ENCODE measurements at regions not wholly inside any gene's neighbourhood (a gene's known extent, or its start where the extent isn't known, plus 50 kb on each side); places are given as distances from the start of the nearest gene placed in this dataset.
A peak's percentile ranks its signal among the peaks of the same experiment; 100 is the strongest.
"Not testable (repeated sequence)": the region's sequence is repeated elsewhere in the genome, so short reads cannot be mapped to it uniquely, and the experiment has no call there.

DNA sequence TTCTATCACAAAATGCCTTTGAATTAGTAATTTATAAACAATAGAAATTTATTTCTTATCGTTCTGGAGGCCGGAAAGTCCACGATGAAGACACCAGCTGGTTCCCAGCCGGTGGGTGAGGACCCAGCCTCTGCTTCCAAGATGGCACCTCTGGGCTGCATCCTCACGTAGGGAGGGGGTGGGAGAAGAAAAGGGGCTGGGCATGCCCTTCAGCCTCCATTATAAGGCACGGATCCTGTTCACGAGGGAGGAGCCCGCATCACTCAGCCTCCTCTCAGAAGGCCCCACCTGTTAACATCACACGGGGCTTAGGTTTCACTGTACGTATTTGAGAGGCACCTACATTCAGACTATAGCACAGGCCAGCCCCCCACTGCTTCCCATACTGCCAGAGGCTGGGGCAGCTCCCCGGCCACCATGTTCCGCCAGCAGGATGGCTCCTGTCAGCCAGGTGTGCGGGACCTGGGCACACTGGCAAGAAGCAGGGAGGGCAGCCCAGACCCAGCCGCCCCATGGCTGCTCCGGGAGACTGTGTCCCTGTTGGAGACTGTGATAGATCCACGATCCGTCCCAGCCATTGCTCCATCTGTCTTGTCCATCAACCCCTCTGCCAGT is 131.6 kb downstream of the SOX1 start:
- DNase-seq, result no peak

GRCh38 chr13:112200200-112200599 is 133.3 kb downstream of the SOX1 start:
- no peak for DNase-seq

GRCh38 chr13:112202266-112202665 is 135.3 kb downstream of the SOX1 start:
- no peak for DNase-seq

- no peak for DNase-seq
Measured at GRCh38 chr13:112202966-112203365, 136.0 kb downstream of the SOX1 start.

DNA sequence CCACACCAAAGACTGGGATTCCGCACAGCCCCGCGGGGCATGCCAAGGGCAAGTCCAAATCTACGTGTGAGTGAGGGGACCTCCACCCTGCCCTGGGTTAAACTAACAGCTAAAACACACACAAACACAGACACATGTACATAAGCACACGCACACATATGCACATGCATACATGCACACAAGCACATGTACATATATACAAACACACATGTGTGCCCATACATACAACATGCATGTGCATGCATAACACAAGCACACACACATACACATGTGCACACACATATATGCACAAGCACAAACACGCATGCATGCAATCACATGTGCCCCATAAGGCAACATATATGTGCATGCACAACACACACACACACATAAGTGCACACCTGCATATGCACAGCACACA is 136.7 kb downstream of the SOX1 start:
- no peak for DNase-seq

- DNase-seq, result no peak
Measured at GRCh38 chr13:112204346-112205327, 137.7 kb downstream of the SOX1 start.

GRCh38 chr13:112205990-112206389 is 139.0 kb downstream of the SOX1 start:
- no peak for DNase-seq

- no peak for DNase-seq
Measured at GRCh38 chr13:112207129-112207528, 140.2 kb downstream of the SOX1 start.

DNA sequence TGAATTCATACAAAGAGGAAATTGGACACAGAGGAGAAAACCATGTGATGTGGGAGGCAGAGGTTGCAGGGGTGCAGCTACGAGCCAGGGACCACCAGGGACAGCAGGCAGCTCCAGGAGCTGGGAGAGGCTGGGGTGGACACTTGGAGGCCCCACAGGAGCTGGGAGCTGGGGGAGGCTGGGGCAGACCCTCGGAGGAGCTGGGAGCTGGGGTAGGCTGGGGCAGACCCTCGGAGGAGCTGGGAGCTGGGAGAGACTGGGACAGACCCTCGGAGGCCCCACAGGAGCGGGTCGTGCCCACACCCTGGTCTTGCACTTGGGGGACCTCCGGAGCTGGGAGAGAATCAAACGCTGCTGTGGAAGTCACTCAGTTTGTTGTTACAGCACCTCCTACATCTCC is 141.7 kb downstream of the SOX1 start:
- no peak for DNase-seq

DNA sequence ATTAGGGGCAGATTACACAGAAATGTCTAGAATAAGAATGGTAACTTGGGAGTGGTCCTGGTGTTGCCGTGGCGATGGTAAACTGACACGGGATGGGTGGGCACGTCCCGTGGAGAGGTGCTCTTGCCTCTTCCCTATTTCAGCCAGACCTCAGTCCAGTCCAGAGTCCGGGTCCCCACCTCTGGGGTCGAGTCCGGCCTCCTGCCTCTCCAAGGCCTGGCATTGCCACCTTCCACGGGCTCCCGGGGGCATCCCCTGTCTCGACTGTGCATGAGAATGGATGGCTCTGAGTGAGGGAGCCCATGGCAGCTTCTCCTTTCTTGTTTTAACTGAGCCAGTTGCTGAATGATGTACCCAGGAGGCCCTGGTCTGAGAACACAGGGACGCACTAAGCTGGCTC is 142.3 kb downstream of the SOX1 start:
- no peak for DNase-seq

DNA sequence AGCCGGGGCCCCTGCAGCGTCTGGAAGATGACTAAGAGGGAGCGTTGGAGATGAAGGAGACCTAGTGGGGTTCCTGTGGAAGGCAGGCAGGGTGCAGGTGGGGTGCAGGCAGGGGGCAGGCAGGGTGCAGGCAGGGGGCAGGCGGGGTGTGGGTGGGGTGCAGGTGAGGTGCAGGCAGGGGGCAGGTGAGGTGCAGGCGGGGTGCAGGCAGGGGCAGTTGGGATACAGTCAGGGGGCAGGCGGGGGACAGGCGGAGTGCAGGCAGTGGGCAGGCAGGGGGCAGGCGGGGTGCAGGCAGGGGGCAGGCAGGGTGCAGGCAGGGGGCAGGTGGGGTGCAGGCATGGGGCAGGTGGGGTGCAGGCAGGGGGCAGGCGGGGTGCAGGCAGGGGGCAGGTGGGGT is 142.8 kb downstream of the SOX1 start:
- DNase-seq, result no peak

GRCh38 chr13:112210371-112210770 is 143.4 kb downstream of the SOX1 start:
- no peak for DNase-seq

- DNase-seq, result no peak
Measured at GRCh38 chr13:112212533-112212932, 145.6 kb downstream of the SOX1 start.

GRCh38 chr13:112213467-112214255 is 146.7 kb downstream of the SOX1 start:
- peak; percentile 90 for DNase-seq

DNA sequence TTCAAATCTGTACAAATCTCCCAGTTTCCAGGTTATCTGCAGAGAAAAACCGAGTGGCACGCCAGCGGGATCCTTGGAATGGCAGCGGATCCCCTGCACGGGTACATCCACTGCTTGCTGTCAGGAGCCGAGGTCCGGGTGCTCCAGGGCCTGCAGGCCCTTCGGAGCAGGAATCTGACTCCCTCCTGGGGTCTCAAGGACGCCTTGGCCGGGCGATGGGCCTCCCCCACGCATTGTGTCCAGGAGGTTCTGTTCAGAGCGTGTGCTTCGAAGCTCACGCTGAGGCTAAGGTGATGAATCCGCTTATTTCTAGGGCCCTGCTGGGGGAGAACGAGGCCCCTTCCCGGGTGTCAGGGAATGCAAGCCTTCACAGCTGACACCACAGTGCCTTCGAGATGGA is 148.9 kb downstream of the SOX1 start:
- no peak for DNase-seq

DNA sequence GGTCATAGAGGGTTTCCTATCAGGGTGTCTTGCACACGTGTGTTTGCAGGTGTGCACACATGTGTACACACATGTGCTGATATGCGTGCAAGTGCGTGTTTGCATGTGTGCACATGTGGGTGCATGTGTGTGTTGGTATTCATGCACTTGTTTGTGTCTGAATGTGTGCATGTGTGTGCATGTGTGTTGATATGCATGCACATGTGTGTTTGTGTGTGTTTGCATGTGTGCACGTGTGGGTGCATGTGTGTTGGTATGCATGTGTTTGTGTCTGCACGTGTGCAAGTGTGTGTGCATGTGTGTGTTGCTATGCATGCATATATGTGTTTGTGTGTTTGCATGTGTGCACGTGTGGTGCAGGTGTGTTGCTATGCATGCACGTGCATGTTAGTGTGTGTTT is 150.5 kb downstream of the SOX1 start:
- no peak for DNase-seq

GRCh38 chr13:112218416-112218815 is 151.5 kb downstream of the SOX1 start:
- no peak for DNase-seq

GRCh38 chr13:112219740-112220139 is 152.8 kb downstream of the SOX1 start:
- DNase-seq, result no peak

- no peak for DNase-seq
Measured at GRCh38 chr13:112220296-112220875, 153.4 kb downstream of the SOX1 start.

- no peak for DNase-seq
Measured at GRCh38 chr13:112220925-112221324, 154.0 kb downstream of the SOX1 start.

DNA sequence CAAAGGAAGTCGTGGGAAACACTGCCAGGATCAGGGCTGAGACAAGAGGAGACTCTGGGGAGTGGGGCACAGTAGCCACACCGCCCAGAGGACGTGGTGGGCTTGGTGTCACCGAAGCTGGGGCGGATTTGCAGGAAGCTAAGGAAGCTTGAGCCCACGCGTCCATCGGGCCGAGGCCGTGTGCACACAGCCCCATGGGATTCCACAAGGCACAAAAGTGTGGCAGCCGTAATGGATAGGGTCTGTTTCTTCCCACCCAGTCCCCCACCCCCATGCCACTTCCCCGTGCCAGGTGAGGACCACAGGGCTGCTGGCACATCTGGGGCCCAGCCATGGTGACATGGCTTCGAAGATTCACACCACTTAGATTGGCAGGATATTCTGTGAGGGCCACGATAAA is 153.2 kb upstream of the SPACA7 start:
- DNase-seq, result no peak

DNA sequence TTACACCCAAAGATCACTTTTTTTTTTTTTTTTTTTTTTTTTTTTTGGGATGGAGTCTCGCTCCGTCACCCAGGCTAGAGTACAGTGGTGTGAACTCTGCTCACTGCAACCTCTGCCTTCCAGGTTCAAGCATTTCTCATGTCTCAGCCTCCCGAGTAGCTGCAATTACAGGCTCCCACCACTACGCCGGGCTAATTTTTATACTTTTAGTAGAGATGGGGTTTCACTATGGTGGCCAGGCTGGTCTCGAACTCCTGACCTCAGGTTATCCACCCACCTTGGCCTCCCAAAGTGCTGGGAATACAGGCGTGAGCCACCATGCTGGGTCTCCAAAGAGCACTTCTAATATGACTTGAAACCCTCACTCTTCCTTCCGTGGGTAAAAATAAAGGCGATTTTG is 152.2 kb upstream of the SPACA7 start:
- not testable (repeated sequence) for DNase-seq

- DNase-seq, result no peak
Measured at GRCh38 chr13:112225429-112226090, 150.6 kb upstream of the SPACA7 start.
